HCT116 (cell line): ENCODE measurements at regions not wholly inside any gene's neighbourhood (a gene's known extent, or its start where the extent isn't known, plus 50 kb on each side); places are given as distances from the start of the nearest gene placed in this dataset.

Experiments used
- ATAC-seq: fragments of 200-7000 bp; cut with Tn5 transposase; 2 replicates; pipeline ENCODE4 v1.9.1; 2020; ENCODE audit warnings: mild to moderate bottlenecking, moderate library complexity
- BruUV-seq: library from RNA; stranded (reverse); fragments of 400-500 nt; replicated peaks from 2 replicates; lab custom pipeline; 2021; lab: Mats Ljungman, UMichigan
- CTCF ChIA-PET: fragments of 300-600 bp; sonication (Branson Sonifier 250); formaldehyde crosslinking; loops from one replicate; lab custom pipeline; 2021; ENCODE audit warnings: antibody characterized with exemption; lab: Charles Lee
- POLR2A ChIA-PET: fragments of 300-600, 350-600 bp; sonication (Branson Sonifier 250); formaldehyde crosslinking; loops from one replicate; lab custom pipeline; 2021; ENCODE audit warnings: antibody characterized with exemption; lab: Charles Lee
- RAD21 ChIA-PET, 2 experiments: fragments of 300-600 bp; sonication (Branson Sonifier 250); formaldehyde crosslinking; loops; one replicate each; lab custom pipeline; 2023; ENCODE audit warnings: low total read pairs in 2 of 2; ENCODE audit not compliant: uncharacterized antibody in 2 of 2, unreplicated experiment in 2 of 2, low non-redundant PET in 1 of 2; lab: Charles Lee
- DNase-seq: peaks from one replicate; pipeline ENCODE4 v3.0.0-alpha.2; 2010; ENCODE audit warnings: low read depth, low spot score
- H2AFZ ChIP-seq: fragments of 200-600 bp; shearing (Covaris generic), sonication (generic); 2 replicates; pipeline ENCODE4 v1.6.1; 2017; ENCODE audit warnings: low read depth, mixed run types, mixed read lengths, antibody characterized with exemption, low read length; ENCODE audit not compliant: poor library complexity, severe bottlenecking
- H3K27ac ChIP-seq: 2 replicates; pipeline ENCODE4 v1.5.1; 2012; ENCODE audit warnings: low read depth, low read length
- H3K27me3 ChIP-seq: fragments of 200-600 bp; sonication (generic); 2 replicates; pipeline ENCODE4 v1.6.1; 2016; ENCODE audit warnings: mixed run types, low read length, mixed read lengths; ENCODE audit not compliant: insufficient read depth
- H3K36me3 ChIP-seq, 2 experiments: fragments of 200-500 bp in 1 of 2; fragments of 200-600 bp in 1 of 2; sonication (Bioruptor generic) in 1 of 2; sonication (generic) in 1 of 2; 2 replicates each; pipeline versions ENCODE4 v1.5.1 to v1.6.1; 2014 to 2016; ENCODE audit warnings: low read length in 2 of 2, inconsistent platforms in 1 of 2, mixed read lengths in 1 of 2, mixed run types in 1 of 2; ENCODE audit not compliant: insufficient read depth in 2 of 2, control insufficient read depth in 1 of 2
- H3K4me1 ChIP-seq, 2 experiments: fragments of 200-600 bp in 1 of 2; sonication (generic) in 1 of 2; 2 replicates each; pipeline versions ENCODE4 v1.5.1 to v1.6.1; 2012 to 2017; ENCODE audit warnings: low read length in 2 of 2, inconsistent platforms in 1 of 2, mild to moderate bottlenecking in 1 of 2, mixed read lengths in 1 of 2, mixed run types in 1 of 2, moderate library complexity in 1 of 2; ENCODE audit not compliant: insufficient read depth in 2 of 2, control insufficient read depth in 1 of 2
- H3K4me2 ChIP-seq: fragments of 200-600 bp; sonication (generic); 2 replicates; pipeline ENCODE4 v1.6.1; 2017; ENCODE audit warnings: mixed run types, low read length, mixed read lengths
- H3K4me3 ChIP-seq, 2 experiments: fragments of 200-600 bp in 1 of 2; sonication (generic) in 1 of 2; replicated peaks in 1 of 2; 2 replicates each; pipeline ENCODE4 v1.5.1; 2011 to 2016; ENCODE audit warnings: low read length in 2 of 2, control low read depth in 1 of 2, low read depth in 1 of 2, mild to moderate bottlenecking in 1 of 2, mixed read lengths in 1 of 2, mixed run types in 1 of 2
- H3K79me2 ChIP-seq: fragments of 200-600 bp; sonication (generic); 2 replicates; pipeline ENCODE4 v1.6.1; 2017; ENCODE audit warnings: mild to moderate bottlenecking, mixed run types, low read length, moderate library complexity, mixed read lengths; ENCODE audit not compliant: insufficient read depth
- H3K9ac ChIP-seq: fragments of 200-600 bp; sonication (generic); 2 replicates; pipeline ENCODE4 v1.6.1; 2016; ENCODE audit warnings: low read length, mixed read lengths
- H3K9me2 ChIP-seq: fragments of 200-600 bp; sonication (generic), shearing (Covaris generic); 2 replicates; pipeline ENCODE4 v1.6.1; 2017; ENCODE audit warnings: mixed run types, mild to moderate bottlenecking, moderate library complexity; ENCODE audit not compliant: insufficient read depth
- H3K9me3 ChIP-seq, 2 experiments: fragments of 200-500 bp in 1 of 2; fragments of 200-600 bp in 1 of 2; sonication (Bioruptor generic) in 1 of 2; sonication (generic) in 1 of 2; 2 replicates each; pipeline ENCODE4 v1.6.1; 2014 to 2017; ENCODE audit warnings: low read length in 2 of 2, mixed read lengths in 2 of 2, inconsistent platforms in 1 of 2, low read depth in 1 of 2, mild to moderate bottlenecking in 1 of 2, mixed run types in 1 of 2, moderate library complexity in 1 of 2; ENCODE audit not compliant: control insufficient read depth in 1 of 2, insufficient read depth in 1 of 2
- H4K20me1 ChIP-seq: fragments of 200-600 bp; sonication (generic), shearing (Covaris generic); 2 replicates; pipeline ENCODE4 v1.6.1; 2017; ENCODE audit warnings: mixed run types, mild to moderate bottlenecking, moderate library complexity; ENCODE audit not compliant: insufficient read depth
- ATF3 ChIP-seq: IDR thresholded peaks from 2 replicates; pipeline ENCODE4 v1.6.1; 2012
- CBX3 ChIP-seq: IDR thresholded peaks from 2 replicates; pipeline ENCODE4 v1.6.1; 2012; ENCODE audit warnings: low read depth
- CEBPB ChIP-seq: IDR thresholded peaks from 2 replicates; pipeline ENCODE4 v1.6.1; 2012; ENCODE audit warnings: low read depth
- EGR1 ChIP-seq: IDR thresholded peaks from 2 replicates; pipeline ENCODE4 v1.6.1; 2012; ENCODE audit warnings: low read depth
- ELF1 ChIP-seq: IDR thresholded peaks from 2 replicates; pipeline ENCODE4 v1.6.1; 2012; ENCODE audit warnings: low read depth, borderline replicate concordance
- EZH2 ChIP-seq: fragments of 200-600 bp; sonication (generic); IDR thresholded peaks from 2 replicates; pipeline ENCODE4 v1.6.1; 2017; ENCODE audit warnings: antibody characterized with exemption, mixed run types
- FOSL1 ChIP-seq: IDR thresholded peaks from 2 replicates; pipeline ENCODE4 v1.6.1; 2012; ENCODE audit warnings: low read depth
- JUND ChIP-seq: IDR thresholded peaks from 2 replicates; pipeline ENCODE4 v1.6.1; 2012
- MAX ChIP-seq: IDR thresholded peaks from 2 replicates; pipeline ENCODE4 v1.6.1; 2012
- POLR2A ChIP-seq: IDR thresholded peaks from 2 replicates; pipeline ENCODE4 v1.7.0; 2011; ENCODE audit warnings: borderline replicate concordance; ENCODE audit not compliant: insufficient read depth, insufficient read length; ENCODE audit errors: extremely low read depth
- POLR2AphosphoS5 ChIP-seq: IDR thresholded peaks from 2 replicates; pipeline ENCODE4 v1.6.1; 2011; ENCODE audit warnings: mild to moderate bottlenecking, low read depth, low read length, moderate library complexity
- RAD21 ChIP-seq: IDR thresholded peaks from 2 replicates; pipeline ENCODE4 v1.6.1; 2012; ENCODE audit warnings: low read depth, mild to moderate bottlenecking
- REST ChIP-seq: IDR thresholded peaks from 2 replicates; pipeline ENCODE4 v1.6.1; 2012; ENCODE audit warnings: low read depth
- SIN3A ChIP-seq: IDR thresholded peaks from 2 replicates; pipeline ENCODE4 v1.6.1; 2012; ENCODE audit warnings: low read depth
- SP1 ChIP-seq: IDR thresholded peaks from 2 replicates; pipeline ENCODE4 v1.6.1; 2012; ENCODE audit warnings: low read depth
- SRF ChIP-seq: IDR thresholded peaks from 2 replicates; pipeline ENCODE4 v1.6.1; 2012; ENCODE audit warnings: low read depth
- TCF7L2 ChIP-seq: IDR thresholded peaks from 2 replicates; pipeline ENCODE4 v1.7.0; 2011; ENCODE audit warnings: borderline replicate concordance, inconsistent platforms; ENCODE audit not compliant: insufficient read depth, insufficient read length; ENCODE audit errors: extremely low read depth
- YY1 ChIP-seq: IDR thresholded peaks from 2 replicates; pipeline ENCODE4 v1.6.1; 2011; ENCODE audit warnings: low read length, low read depth, moderate library complexity, mild to moderate bottlenecking; ENCODE audit not compliant: insufficient replicate concordance; ENCODE audit errors: extremely low read depth
- ZFX ChIP-seq: fragments of 450-650 bp; IDR thresholded peaks from 2 replicates; pipeline ENCODE4 v1.6.1; 2017
- ZNF274 ChIP-seq: fragments of 200-500 bp; sonication (Bioruptor generic); IDR thresholded peaks from 2 replicates; pipeline ENCODE4 v1.6.1; 2014; ENCODE audit warnings: mild to moderate bottlenecking, low read depth, low read length, inconsistent platforms
- intact Hi-C: fragments of 100-400 bp; cut with micrococcal nuclease; formaldehyde crosslinking; loops from 2 replicates; pipeline ENCODE4 v1.10.0; 2022

- H3K27ac ChIP-seq, result no peak overlapping the region
- POLR2A ChIA-PET, result no interaction called here
- no peak overlapping the region for H2AFZ ChIP-seq
- H3K4me2 ChIP-seq, result no peak overlapping the region
- H3K79me2 ChIP-seq, result no peaks in the 10 kb centered on the region
- no peaks in the 10 kb centered on the region for H3K36me3 ChIP-seq
- H3K27me3 ChIP-seq, result no peaks in the 10 kb centered on the region
- no peaks in the 10 kb centered on the region for H3K4me1 ChIP-seq
- no peak overlapping the region for H3K9ac ChIP-seq
- RAD21 ChIA-PET, result no interaction called here
- no peak for DNase-seq
- intact Hi-C loops, result no loop called here
- ATAC-seq, result no peak
- H3K9me2 ChIP-seq, result no peaks in the 10 kb centered on the region
- TF ChIP-seq EGR1, result no peak
- CTCF ChIA-PET, result no interaction called here
- H3K9me3 ChIP-seq, result peaks cover 3 to 13% of the 10 kb centered on the region in 2 experiments; a peak in 2 of 4 replicates
- no TSS peak for BruUV-seq
- no peak overlapping the region for H3K4me3 ChIP-seq
- H4K20me1 ChIP-seq, result no peaks in the 10 kb centered on the region
Measured at GRCh38 chr4:13985837-13986236, 358.3 kb upstream of the BOD1L1 start.

- H3K9ac ChIP-seq, result no peak overlapping the region
- ChIA-PET CTCF (no interaction called here), RAD21 (no interaction called here), POLR2A (no interaction called here)
- no peaks in the 10 kb centered on the region for H3K9me2 ChIP-seq
- H3K4me2 ChIP-seq, result no peak overlapping the region
- no peak for TF ChIP-seq JUND
- no peak for TF ChIP-seq CBX3
- TF ChIP-seq YY1, result no peak
- TF ChIP-seq FOSL1, result no peak
- TF ChIP-seq TCF7L2, result no peak
- TF ChIP-seq EZH2, result no peak
- TF ChIP-seq SIN3A, result no peak
- no peak for TF ChIP-seq MAX
- TF ChIP-seq CEBPB, result no peak
- TF ChIP-seq SP1, result no peak
- TF ChIP-seq ZFX, result no peak
- no peak for TF ChIP-seq ZNF274
- TF ChIP-seq ELF1, result no peak
- no peak for TF ChIP-seq POLR2AphosphoS5
- TF ChIP-seq RAD21, result no peak
- TF ChIP-seq EGR1, result no peak
- TF ChIP-seq REST, result no peak
- TF ChIP-seq ATF3, result no peak
- TF ChIP-seq POLR2A, result no peak
- TF ChIP-seq SRF, result no peak
- no peaks in the 10 kb centered on the region for H4K20me1 ChIP-seq
- BruUV-seq, result no TSS peak
- no peaks in the 10 kb centered on the region for H3K4me1 ChIP-seq
- peaks cover 3 to 13% of the 10 kb centered on the region in 2 experiments; a peak in 2 of 4 replicates for H3K9me3 ChIP-seq
- H2AFZ ChIP-seq, result no peak overlapping the region
- no peak overlapping the region for H3K27ac ChIP-seq
- DNase-seq (no peak), ATAC-seq (no peak)
- H3K36me3 ChIP-seq, result no peaks in the 10 kb centered on the region
- H3K79me2 ChIP-seq, result no peaks in the 10 kb centered on the region
- intact Hi-C loops, result no loop called here
- H3K4me3 ChIP-seq, result no peak overlapping the region
- no peaks in the 10 kb centered on the region for H3K27me3 ChIP-seq
Measured at GRCh38 chr4:13986548-13986947, 359.0 kb upstream of the BOD1L1 start.
